Tibial nerve (tissue), 4 donors: ENCODE measurements at regions not wholly inside any gene's neighbourhood (a gene's known extent, or its start where the extent isn't known, plus 50 kb on each side); places are given as distances from the start of the nearest gene placed in this dataset.

Experiments
- DNase-seq, 2 donors: peaks; one replicate each; pipeline ENCODE4 v3.0.0-alpha.2; 2019; ENCODE audit warnings: low spot score in 2 of 2
- H3K27ac ChIP-seq, 4 donors: fragments of 200-600 bp; sonication (generic) in 3 of 4; one replicate each; pipeline ENCODE4 v1.5.1; 2017 to 2019; ENCODE audit warnings: mild to moderate bottlenecking in 1 of 4
- H3K27me3 ChIP-seq, 2 donors: fragments of 200-600 bp; sonication (generic) in 1 of 2; one replicate each; pipeline versions ENCODE4 v1.5.1 to v1.6.0; 2017 to 2019
- H3K36me3 ChIP-seq, 3 donors: fragments of 200-600 bp; sonication (generic); one replicate each; pipeline ENCODE4 v1.5.1; 2018 to 2019
- H3K4me1 ChIP-seq, 4 donors: fragments of 200-600 bp; sonication (generic) in 3 of 4; one replicate each; pipeline ENCODE4 v1.5.1; 2017 to 2019
- H3K4me3 ChIP-seq, 4 donors: fragments of 200-600 bp; sonication (generic) in 3 of 4; one replicate each; pipeline ENCODE4 v1.5.1; 2017 to 2019; ENCODE audit warnings: mild to moderate bottlenecking in 1 of 4, moderate library complexity in 1 of 4
- H3K9me3 ChIP-seq, 4 donors: fragments of 200-600 bp; sonication (generic) in 3 of 4; one replicate each; pipeline ENCODE4 v1.5.1; 2017 to 2019
- CTCF ChIP-seq, 5 experiments: fragments of 200-600 bp in 3 of 5; fragments of 450-650 bp in 2 of 5; sonication (generic) in 3 of 5; IDR thresholded peaks; one replicate each; pipeline ENCODE4 v1.5.1; 2016 to 2019; ENCODE audit warnings: antibody characterized with exemption in 5 of 5, mild to moderate bottlenecking in 3 of 5, moderate library complexity in 2 of 5
- EP300 ChIP-seq, 2 donors: sonication (generic); formaldehyde crosslinking; IDR thresholded peaks; one replicate each; pipeline ENCODE4 v1.6.1; 2017; ENCODE audit warnings: antibody characterized with exemption in 2 of 2, mild to moderate bottlenecking in 1 of 2
- POLR2A ChIP-seq, 2 donors: fragments of 450-650 bp; IDR thresholded peaks; one replicate each; pipeline ENCODE4 v1.6.1; 2017; ENCODE audit warnings: antibody characterized with exemption in 2 of 2, mild to moderate bottlenecking in 2 of 2, moderate library complexity in 2 of 2
- WGBS, 2 donors: methylation state at CpG; one replicate each; pipeline ENCODE4 v1.1.5; 2018; 5-methylcytosine and 5-hydroxymethylcytosine counted together

GRCh38 chr13:31909864-31910551 lies 121.6 kb upstream of the FRY start:
- peak overlapping the region in 1 of 4 donors; percentile 44 for H3K27ac ChIP-seq
- H3K4me1 ChIP-seq, result peaks cover 0 to 34% (median 5%) of the 10 kb centered on the region in 4 donors
- no peaks in the 10 kb centered on the region for H3K27me3 ChIP-seq
- no peaks in the 10 kb centered on the region for H3K36me3 ChIP-seq
- H3K4me3 ChIP-seq, result no peak overlapping the region
- 17 to 18% methylated on average over 6 of the region's 6 CpGs for WGBS, 2 donors
- DNase-seq, result peak in 1 of 2 donors; percentile 52
- TF ChIP-seq EP300 (IDR thresholded peaks at IDR 0.05), result no peak
- TF ChIP-seq CTCF (IDR thresholded peaks at IDR 0.05), result peak; percentile 76 to 84 (median 80)
- no peak for TF ChIP-seq POLR2A (IDR thresholded peaks at IDR 0.05)
- H3K9me3 ChIP-seq, result no peaks in the 10 kb centered on the region

- H3K27ac ChIP-seq, result no peak overlapping the region
- WGBS, 2 donors, result 95% methylated on average over 2 of the region's 2 CpGs
- H3K4me1 ChIP-seq, result peaks cover 0 to 30% (median 5%) of the 10 kb centered on the region in 4 donors
- H3K27me3 ChIP-seq, result no peaks in the 10 kb centered on the region
- no peak for DNase-seq
- H3K36me3 ChIP-seq, result no peaks in the 10 kb centered on the region
- H3K4me3 ChIP-seq, result no peak overlapping the region
- TF ChIP-seq EP300 (IDR thresholded peaks at IDR 0.05) (no peak), POLR2A (IDR thresholded peaks at IDR 0.05) (no peak), CTCF (IDR thresholded peaks at IDR 0.05) (no peak)
- no peaks in the 10 kb centered on the region for H3K9me3 ChIP-seq
These were observed 120.9 kb upstream of the FRY start for GRCh38 chr13:31910633-31911032.

- 83 to 88% methylated on average over 2 of the region's 2 CpGs for WGBS, 2 donors
- TF ChIP-seq CTCF (IDR thresholded peaks at IDR 0.05) (no peak), EP300 (IDR thresholded peaks at IDR 0.05) (no peak), POLR2A (IDR thresholded peaks at IDR 0.05) (no peak)
- Histone ChIP-seq H3K9me3 (no peaks in the 10 kb centered on the region), H3K27ac (no peak overlapping the region), H3K4me1 (peaks cover 0 to 23% (median 5%) of the 10 kb centered on the region in 4 donors), H3K36me3 (no peaks in the 10 kb centered on the region), H3K27me3 (no peaks in the 10 kb centered on the region), H3K4me3 (no peak overlapping the region)
- DNase-seq, result no peak
These were observed 118.8 kb upstream of the FRY start for GRCh38 chr13:31912647-31913401.

- no peak overlapping the region for H3K27ac ChIP-seq
- DNase-seq, result no peak
- H3K4me3 ChIP-seq, result no peak overlapping the region
- WGBS, 2 donors, result 95% methylated on average over 2 of the region's 2 CpGs
- no peaks in the 10 kb centered on the region for H3K9me3 ChIP-seq
- H3K36me3 ChIP-seq, result no peaks in the 10 kb centered on the region
- TF ChIP-seq POLR2A (IDR thresholded peaks at IDR 0.05) (no peak), CTCF (IDR thresholded peaks at IDR 0.05) (no peak), EP300 (IDR thresholded peaks at IDR 0.05) (no peak)
- no peaks in the 10 kb centered on the region for H3K27me3 ChIP-seq
- H3K4me1 ChIP-seq, result peaks cover 0 to 20% (median 5%) of the 10 kb centered on the region in 4 donors
These were observed 118.1 kb upstream of the FRY start for GRCh38 chr13:31913459-31913858.

- TF ChIP-seq CTCF (IDR thresholded peaks at IDR 0.05), result no peak
- TF ChIP-seq EP300 (IDR thresholded peaks at IDR 0.05), result no peak
- TF ChIP-seq POLR2A (IDR thresholded peaks at IDR 0.05), result no peak
- Histone ChIP-seq H3K27ac (no peak overlapping the region), H3K27me3 (no peaks in the 10 kb centered on the region), H3K9me3 (no peaks in the 10 kb centered on the region), H3K4me3 (no peak overlapping the region), H3K4me1 (peaks cover 0 to 6% (median 2%) of the 10 kb centered on the region in 4 donors), H3K36me3 (no peaks in the 10 kb centered on the region)
- 94 to 97% methylated on average over 4 of the region's 4 CpGs for WGBS, 2 donors
- DNase-seq, result no peak
These were observed 116.7 kb upstream of the FRY start for GRCh38 chr13:31914843-31915242.
